Renal pelvis (tissue), 1 donor: ENCODE measurements at regions not wholly inside any gene's neighbourhood (a gene's known extent, or its start where the extent isn't known, plus 50 kb on each side); places are given as distances from the start of the nearest gene placed in this dataset.

Source experiments
- DNase-seq: peaks from one replicate; pipeline ENCODE4 v3.0.0-alpha.2; 2013

GRCh38 chr4:56286763-56287162, 100.5 kb downstream of the AASDH start:
- no peak for DNase-seq

GRCh38 chr4:56283375-56283774, 103.9 kb downstream of the AASDH start:
- no peak for DNase-seq

GRCh38 chr4:56282004-56282403, 105.3 kb downstream of the AASDH start:
- no peak for DNase-seq

GRCh38 chr4:56276547-56276946, 110.7 kb downstream of the AASDH start:
- DNase-seq, result no peak

- DNase-seq, result no peak
These were observed 113.9 kb downstream of the AASDH start for GRCh38 chr4:56273391-56273790.

- DNase-seq, result no peak
These were observed 114.4 kb downstream of the AASDH start for GRCh38 chr4:56272927-56273326.

GRCh38 chr4:56272003-56272402, 115.3 kb downstream of the AASDH start:
- DNase-seq, result no peak

- DNase-seq, result no peak
These were observed 116.2 kb downstream of the AASDH start for GRCh38 chr4:56271131-56271530.

GRCh38 chr4:56267558-56267957, 119.7 kb downstream of the AASDH start:
- DNase-seq, result no peak

- no peak for DNase-seq
These were observed 122.4 kb downstream of the AASDH start for GRCh38 chr4:56264873-56265272.

GRCh38 chr4:56261027-56261426, 126.3 kb downstream of the AASDH start:
- DNase-seq, result no peak

GRCh38 chr4:56260320-56260719, 127.0 kb downstream of the AASDH start:
- DNase-seq, result no peak

GRCh38 chr4:56259655-56260054, 127.6 kb downstream of the AASDH start:
- DNase-seq, result no peak

GRCh38 chr4:56255820-56256219, 131.5 kb downstream of the AASDH start:
- no peak for DNase-seq

GRCh38 chr4:56253666-56254305, 133.5 kb downstream of the AASDH start:
- no peak for DNase-seq

- no peak for DNase-seq
These were observed 134.6 kb downstream of the AASDH start for GRCh38 chr4:56252561-56253152.

GRCh38 chr4:56251556-56251955, 135.7 kb downstream of the AASDH start:
- no peak for DNase-seq

- DNase-seq, result no peak
These were observed 136.5 kb downstream of the AASDH start for GRCh38 chr4:56250776-56251175.

- DNase-seq, result no peak
These were observed 139.6 kb downstream of the AASDH start for GRCh38 chr4:56247646-56248045.

GRCh38 chr4:56246233-56246610, 141.1 kb downstream of the AASDH start:
- no peak for DNase-seq

- no peak for DNase-seq
These were observed 141.6 kb downstream of the AASDH start for GRCh38 chr4:56245547-56246232.

GRCh38 chr4:56244681-56245080, 142.6 kb downstream of the AASDH start:
- DNase-seq, result no peak

- DNase-seq, result no peak
These were observed 144.2 kb downstream of the AASDH start for GRCh38 chr4:56243107-56243506.

- DNase-seq, result no peak
These were observed 145.8 kb downstream of the AASDH start for GRCh38 chr4:56241500-56241899.
